ENCODE measurements at regions not wholly inside any gene's neighbourhood (a gene's known extent, or its start where the extent isn't known, plus 50 kb on each side); places are given as distances from the start of the nearest gene placed in this dataset.
"Not testable (repeated sequence)": the region's sequence is repeated elsewhere in the genome, so short reads cannot be mapped to it uniquely, and the experiment has no call there.

DNA sequence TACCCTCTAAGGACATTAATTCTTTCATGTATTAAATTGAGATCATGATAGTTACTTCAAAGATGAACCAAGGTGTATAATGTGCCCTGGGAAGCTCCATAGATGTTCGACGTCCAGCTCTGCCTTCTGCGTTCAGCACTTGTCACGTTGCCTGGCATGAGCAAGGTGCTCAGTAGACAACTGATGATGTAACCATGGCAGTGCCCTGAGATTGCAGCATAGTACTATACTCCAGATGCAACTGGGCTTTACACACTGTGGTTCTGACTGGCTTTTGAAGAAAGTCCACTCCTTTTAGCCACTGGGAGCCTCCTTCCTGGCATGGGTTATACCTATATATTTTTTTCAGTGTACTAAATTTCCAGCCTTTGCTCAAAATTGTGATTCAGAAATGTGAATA is 355.8 kb upstream of the SORCS1 start:
- Histone ChIP-seq H3K4me1 (ENCODE audit: insufficient read depth, low read length) (no peaks in the 10 kb centered on the region), H3K9me3 (ENCODE audit: low read length) (no peaks in the 10 kb centered on the region), H2AFZ (ENCODE audit: low read depth, low read length) (no peak overlapping the region), H3K4me3 (ENCODE audit: low read length) (no peak overlapping the region), H3K36me3 (ENCODE audit: insufficient read depth, low read length) (no peaks in the 10 kb centered on the region), H3K27me3 (ENCODE audit: insufficient read depth, low read length) (no peaks in the 10 kb centered on the region)

- Histone ChIP-seq H3K36me3 (ENCODE audit: insufficient read depth, low read length) (no peaks in the 10 kb centered on the region), H3K9me3 (ENCODE audit: low read length) (no peaks in the 10 kb centered on the region), H3K4me1 (ENCODE audit: insufficient read depth, low read length) (no peaks in the 10 kb centered on the region), H2AFZ (ENCODE audit: low read depth, low read length) (no peak overlapping the region), H3K4me3 (ENCODE audit: low read length) (no peak overlapping the region), H3K27me3 (ENCODE audit: insufficient read depth, low read length) (no peaks in the 10 kb centered on the region)
Measured at GRCh38 chr10:107517811-107518210, 353.3 kb upstream of the SORCS1 start.

- Histone ChIP-seq H3K4me1 (ENCODE audit: insufficient read depth, low read length) (no peaks in the 10 kb centered on the region), H2AFZ (ENCODE audit: low read depth, low read length) (no peak overlapping the region), H3K9me3 (ENCODE audit: low read length) (no peaks in the 10 kb centered on the region), H3K36me3 (ENCODE audit: insufficient read depth, low read length) (no peaks in the 10 kb centered on the region), H3K4me3 (ENCODE audit: low read length) (no peak overlapping the region), H3K27me3 (ENCODE audit: insufficient read depth, low read length) (no peaks in the 10 kb centered on the region)
Measured at GRCh38 chr10:107516349-107516748, 351.8 kb upstream of the SORCS1 start.

GRCh38 chr10:107504011-107504410 is 339.5 kb upstream of the SORCS1 start:
- not testable (repeated sequence) for H3K36me3 ChIP-seq (ENCODE audit: insufficient read depth, low read length); H3K9me3 ChIP-seq (ENCODE audit: low read length); H3K4me1 ChIP-seq (ENCODE audit: insufficient read depth, low read length); H2AFZ ChIP-seq (ENCODE audit: low read depth, low read length); H3K4me3 ChIP-seq (ENCODE audit: low read length); H3K27me3 ChIP-seq (ENCODE audit: insufficient read depth, low read length)

DNA sequence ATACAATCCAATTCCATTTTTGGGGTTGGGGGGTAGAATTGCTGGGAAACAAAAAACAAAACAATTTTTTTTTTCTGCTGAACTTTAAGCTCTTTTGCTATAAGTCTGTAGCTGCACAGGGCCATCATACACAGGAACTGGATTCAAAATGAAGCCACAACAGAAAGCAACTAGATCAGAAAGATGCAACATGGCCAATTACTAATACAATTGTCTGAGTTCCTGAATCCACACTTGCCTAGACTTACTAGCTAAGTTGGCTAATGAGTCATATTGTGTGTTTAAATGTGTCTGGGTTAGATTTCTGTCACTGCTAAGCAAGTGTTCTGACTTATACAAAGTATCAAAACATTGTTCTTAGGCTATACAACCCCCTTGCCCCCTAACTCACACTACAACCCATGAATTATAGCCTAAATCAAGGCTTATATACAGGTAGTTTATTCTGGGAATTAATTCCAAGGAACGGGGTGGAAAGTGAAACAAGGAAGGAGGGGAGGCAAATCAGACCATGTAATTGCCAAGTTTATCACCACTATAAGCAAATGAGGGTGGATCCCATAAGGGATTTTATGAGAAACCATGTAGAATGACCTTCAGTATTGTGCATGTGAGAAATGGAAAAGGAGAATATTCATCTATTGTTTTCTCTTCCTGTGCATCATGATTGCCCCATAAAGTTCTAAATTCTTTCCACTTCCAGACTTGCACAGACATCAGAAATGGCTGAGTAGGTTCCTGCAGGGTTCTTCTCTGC is 337.9 kb upstream of the SORCS1 start:
- Histone ChIP-seq H3K4me3 (ENCODE audit: low read length) (no peak overlapping the region), H3K4me1 (ENCODE audit: insufficient read depth, low read length) (no peaks in the 10 kb centered on the region), H3K9me3 (ENCODE audit: low read length) (no peaks in the 10 kb centered on the region), H3K36me3 (ENCODE audit: insufficient read depth, low read length) (no peaks in the 10 kb centered on the region), H2AFZ (ENCODE audit: low read depth, low read length) (no peak overlapping the region), H3K27me3 (ENCODE audit: insufficient read depth, low read length) (no peaks in the 10 kb centered on the region)

DNA sequence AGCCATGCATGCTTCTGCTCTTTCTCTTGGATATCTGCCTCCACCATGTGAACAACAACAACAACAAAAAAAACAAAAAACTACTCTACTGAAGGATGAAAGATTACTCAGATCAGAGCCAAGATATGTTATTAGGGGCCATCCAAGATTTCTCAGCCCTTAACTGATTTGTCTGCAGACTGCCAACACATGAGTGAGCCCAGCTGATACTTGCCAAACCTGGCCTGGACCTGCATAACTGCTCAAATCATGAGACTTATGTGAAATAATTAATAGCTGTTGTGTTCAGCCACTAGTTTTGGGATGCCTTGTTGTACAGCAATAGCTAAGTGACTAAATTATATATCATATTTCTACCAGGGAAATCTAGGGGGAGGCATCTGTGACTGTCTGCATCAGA is 334.5 kb upstream of the SORCS1 start:
- Histone ChIP-seq H3K4me1 (ENCODE audit: insufficient read depth, low read length) (no peaks in the 10 kb centered on the region), H3K36me3 (ENCODE audit: insufficient read depth, low read length) (no peaks in the 10 kb centered on the region), H3K27me3 (ENCODE audit: insufficient read depth, low read length) (no peaks in the 10 kb centered on the region), H2AFZ (ENCODE audit: low read depth, low read length) (no peak overlapping the region), H3K9me3 (ENCODE audit: low read length) (no peaks in the 10 kb centered on the region), H3K4me3 (ENCODE audit: low read length) (no peak overlapping the region)

DNA sequence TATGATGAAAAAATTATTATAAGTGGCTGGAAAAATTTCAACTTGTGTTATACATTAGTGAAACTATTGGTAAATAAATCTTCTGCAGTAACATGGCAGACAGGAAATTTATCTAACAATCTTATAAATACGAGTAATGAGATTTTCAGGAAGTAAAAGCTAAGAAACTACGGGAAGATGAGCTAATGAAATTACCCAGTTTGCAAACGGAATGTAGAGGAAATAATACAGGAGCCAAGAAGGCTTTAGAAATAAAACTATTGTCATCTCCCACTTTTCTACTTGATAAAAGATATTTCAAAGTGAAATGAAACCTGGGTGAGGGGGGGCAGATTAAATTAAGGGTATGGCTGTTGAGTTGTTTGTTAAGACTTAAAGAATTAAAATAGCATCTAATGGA is 332.5 kb upstream of the SORCS1 start:
- Histone ChIP-seq H3K36me3 (ENCODE audit: insufficient read depth, low read length) (no peaks in the 10 kb centered on the region), H3K27me3 (ENCODE audit: insufficient read depth, low read length) (no peaks in the 10 kb centered on the region), H3K9me3 (ENCODE audit: low read length) (no peaks in the 10 kb centered on the region), H2AFZ (ENCODE audit: low read depth, low read length) (no peak overlapping the region), H3K4me3 (ENCODE audit: low read length) (no peak overlapping the region), H3K4me1 (ENCODE audit: insufficient read depth, low read length) (no peaks in the 10 kb centered on the region)

GRCh38 chr10:107496594-107496993 is 332.1 kb upstream of the SORCS1 start:
- Histone ChIP-seq H3K4me3 (ENCODE audit: low read length) (no peak overlapping the region), H3K4me1 (ENCODE audit: insufficient read depth, low read length) (no peaks in the 10 kb centered on the region), H3K9me3 (ENCODE audit: low read length) (no peaks in the 10 kb centered on the region), H2AFZ (ENCODE audit: low read depth, low read length) (no peak overlapping the region), H3K36me3 (ENCODE audit: insufficient read depth, low read length) (no peaks in the 10 kb centered on the region), H3K27me3 (ENCODE audit: insufficient read depth, low read length) (no peaks in the 10 kb centered on the region)

- Histone ChIP-seq H3K4me3 (ENCODE audit: low read length) (no peak overlapping the region), H3K9me3 (ENCODE audit: low read length) (no peaks in the 10 kb centered on the region), H3K36me3 (ENCODE audit: insufficient read depth, low read length) (no peaks in the 10 kb centered on the region), H3K4me1 (ENCODE audit: insufficient read depth, low read length) (no peaks in the 10 kb centered on the region), H2AFZ (ENCODE audit: low read depth, low read length) (no peak overlapping the region), H3K27me3 (ENCODE audit: insufficient read depth, low read length) (no peaks in the 10 kb centered on the region)
Measured at GRCh38 chr10:107492389-107492788, 327.9 kb upstream of the SORCS1 start.

- H2AFZ ChIP-seq (ENCODE audit: low read depth, low read length): no peak overlapping the region
- H3K27me3 ChIP-seq (ENCODE audit: insufficient read depth, low read length): no peaks in the 10 kb centered on the region
- no peaks in the 10 kb centered on the region for H3K9me3 ChIP-seq (ENCODE audit: low read length)
- H3K4me3 ChIP-seq (ENCODE audit: low read length): no peak overlapping the region
- H3K4me1 ChIP-seq (ENCODE audit: insufficient read depth, low read length): no peaks in the 10 kb centered on the region
- H3K36me3 ChIP-seq (ENCODE audit: insufficient read depth, low read length): no peaks in the 10 kb centered on the region
Measured at GRCh38 chr10:107490389-107490788, 325.9 kb upstream of the SORCS1 start.

DNA sequence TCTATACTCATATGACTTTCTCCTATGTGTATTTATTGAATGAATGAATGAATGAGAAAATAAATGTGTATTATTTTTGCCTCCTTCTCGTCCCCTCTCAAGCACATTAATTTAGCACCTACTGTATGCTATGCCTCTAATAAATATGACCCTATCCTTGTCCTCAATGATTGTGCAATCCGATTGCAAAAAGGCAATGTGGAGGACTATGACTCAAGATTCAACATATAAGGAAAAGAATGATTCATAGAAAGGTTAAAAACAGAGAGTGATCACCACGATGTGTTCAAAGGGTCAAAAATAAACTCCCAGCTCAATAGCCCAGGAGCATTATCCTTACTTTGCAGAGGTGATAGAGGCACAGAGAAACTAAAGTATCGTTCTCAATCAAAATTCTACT is 322.8 kb upstream of the SORCS1 start:
- Histone ChIP-seq H3K9me3 (ENCODE audit: low read length) (no peaks in the 10 kb centered on the region), H3K27me3 (ENCODE audit: insufficient read depth, low read length) (no peaks in the 10 kb centered on the region), H3K36me3 (ENCODE audit: insufficient read depth, low read length) (no peaks in the 10 kb centered on the region), H2AFZ (ENCODE audit: low read depth, low read length) (no peak overlapping the region), H3K4me1 (ENCODE audit: insufficient read depth, low read length) (no peaks in the 10 kb centered on the region), H3K4me3 (ENCODE audit: low read length) (no peak overlapping the region)

DNA sequence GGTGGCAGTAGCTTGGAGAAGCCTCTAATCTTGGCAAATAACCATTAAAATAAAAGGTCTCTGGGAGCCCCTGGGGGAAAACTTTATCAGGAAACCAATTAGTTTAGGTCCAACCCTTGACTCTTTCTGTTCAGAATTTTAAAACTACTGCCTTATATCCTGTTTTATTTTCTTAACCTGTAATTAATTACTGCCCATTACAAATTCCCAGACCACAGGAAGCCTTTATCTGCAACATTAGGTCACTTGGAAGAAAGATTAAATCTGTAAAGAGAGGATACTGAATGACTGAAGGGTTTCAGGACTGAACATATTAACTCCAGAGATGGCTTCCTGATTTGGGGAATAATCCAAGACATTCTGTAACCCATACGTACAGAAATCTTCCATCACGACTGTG is 320.5 kb upstream of the SORCS1 start:
- Histone ChIP-seq H3K27me3 (ENCODE audit: insufficient read depth, low read length) (no peaks in the 10 kb centered on the region), H3K36me3 (ENCODE audit: insufficient read depth, low read length) (no peaks in the 10 kb centered on the region), H3K9me3 (ENCODE audit: low read length) (no peaks in the 10 kb centered on the region), H3K4me1 (ENCODE audit: insufficient read depth, low read length) (no peaks in the 10 kb centered on the region), H3K4me3 (ENCODE audit: low read length) (no peak overlapping the region), H2AFZ (ENCODE audit: low read depth, low read length) (no peak overlapping the region)

DNA sequence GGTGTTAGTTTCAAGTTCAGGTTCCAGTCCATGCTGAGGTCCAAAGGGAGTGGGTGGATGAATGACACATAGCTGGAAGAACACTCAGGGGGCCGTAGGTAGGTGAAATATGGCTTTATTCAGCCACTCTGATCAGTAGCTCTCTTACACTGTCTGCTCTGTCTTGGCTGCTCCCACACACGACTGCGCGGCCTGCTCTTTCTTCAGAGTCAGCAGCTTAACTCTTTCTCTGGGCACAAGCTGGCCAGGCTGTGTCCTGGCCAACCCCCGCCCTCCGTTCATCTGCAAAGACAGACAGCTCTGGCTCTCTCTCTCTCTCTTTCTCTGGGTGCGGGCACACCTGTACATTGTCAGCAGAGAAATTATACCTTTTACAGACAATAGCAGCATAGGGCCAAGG is 317.4 kb upstream of the SORCS1 start:
- Histone ChIP-seq H3K36me3 (ENCODE audit: insufficient read depth, low read length) (no peaks in the 10 kb centered on the region), H3K4me1 (ENCODE audit: insufficient read depth, low read length) (no peaks in the 10 kb centered on the region), H3K4me3 (ENCODE audit: low read length) (no peak overlapping the region), H3K9me3 (ENCODE audit: low read length) (no peaks in the 10 kb centered on the region), H3K27me3 (ENCODE audit: insufficient read depth, low read length) (no peaks in the 10 kb centered on the region), H2AFZ (ENCODE audit: low read depth, low read length) (no peak overlapping the region)

DNA sequence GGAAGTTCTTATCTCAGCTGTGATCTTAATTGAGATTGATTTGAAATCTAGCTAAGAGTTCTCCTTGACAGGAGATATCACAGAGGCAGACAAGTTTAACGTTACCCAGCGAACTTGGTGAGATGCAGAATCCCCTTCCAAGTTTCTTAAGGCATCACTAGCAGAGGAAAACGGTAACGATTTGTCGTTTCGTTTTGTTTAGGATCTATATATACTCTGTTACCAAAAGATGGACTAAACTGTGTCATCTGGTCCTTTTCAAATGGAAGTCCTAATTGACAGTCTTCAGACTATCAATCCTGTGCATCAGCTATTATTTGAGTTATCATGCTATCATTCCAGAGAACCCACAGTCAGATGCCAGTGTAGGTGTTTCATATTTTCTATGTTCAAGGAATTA is 316.7 kb upstream of the SORCS1 start:
- H3K9me3 ChIP-seq (ENCODE audit: low read length): no peaks in the 10 kb centered on the region
- no peaks in the 10 kb centered on the region for H3K27me3 ChIP-seq (ENCODE audit: insufficient read depth, low read length)
- H3K36me3 ChIP-seq (ENCODE audit: insufficient read depth, low read length): no peaks in the 10 kb centered on the region
- H2AFZ ChIP-seq (ENCODE audit: low read depth, low read length): no peak overlapping the region
- H3K4me3 ChIP-seq (ENCODE audit: low read length): no peak overlapping the region
- H3K4me1 ChIP-seq (ENCODE audit: insufficient read depth, low read length): no peaks in the 10 kb centered on the region
